ENCODE measurements at regions not wholly inside any gene's neighbourhood (a gene's known extent, or its start where the extent isn't known, plus 50 kb on each side); places are given as distances from the start of the nearest gene placed in this dataset.

- no peak overlapping the region for H3K4me3 Mint-ChIP-seq
- H4K20me1 ChIP-seq (ENCODE audit: low read depth): no peaks in the 10 kb centered on the region
- H2AFZ ChIP-seq (replicated peaks): no peak overlapping the region
- no peaks in the 10 kb centered on the region for H3K36me3 ChIP-seq
- H3F3A ChIP-seq (ENCODE audit: low read depth): no peaks in the 10 kb centered on the region
- peaks cover 10% of the 10 kb centered on the region for H3K4me1 ChIP-seq
- H3K9me3 Mint-ChIP-seq: peaks cover 15% of the 10 kb centered on the region
- TF ChIP-seq EZH2 (IDR thresholded peaks at IDR 0.05) (no peak), EZH2phosphoT487 (IDR thresholded peaks at IDR 0.05) (no peak), CTCF (IDR thresholded peaks at IDR 0.05) (no peak)
- peaks cover 14% of the 10 kb centered on the region for H3K4me1 Mint-ChIP-seq
- no peak overlapping the region for H3K9ac ChIP-seq
- H3K36me3 Mint-ChIP-seq: no peaks in the 10 kb centered on the region
- no peak overlapping the region for H3K27ac ChIP-seq
- peaks cover 8% of the 10 kb centered on the region for H3K27me3 Mint-ChIP-seq (ENCODE audit: insufficient read depth, low read depth)
- DNase-seq (ENCODE audit: low spot score): no peak
- H3K9me3 ChIP-seq (ENCODE audit: low read depth): no peaks in the 10 kb centered on the region
- H3K27ac Mint-ChIP-seq: no peak overlapping the region
- no peak overlapping the region for H3K4me3 ChIP-seq
- peaks cover 9% of the 10 kb centered on the region for H3K27me3 ChIP-seq
- no peaks in the 10 kb centered on the region for H3K79me2 ChIP-seq (ENCODE audit: low read depth)
- H3K4me2 ChIP-seq: no peak overlapping the region
Observed at GRCh38 chr13:111448504-111448903, 128.1 kb downstream of the TEX29 start.

- Histone ChIP-seq H3K36me3 (no peaks in the 10 kb centered on the region), H3K4me2 (no peak overlapping the region), H3K9me3 (ENCODE audit: low read depth) (no peaks in the 10 kb centered on the region), H3K4me1 (peaks cover 10% of the 10 kb centered on the region), H3K79me2 (ENCODE audit: low read depth) (no peaks in the 10 kb centered on the region), H3K27me3 (peaks cover 9% of the 10 kb centered on the region), H3K4me3 (no peak overlapping the region), H2AFZ (replicated peaks) (no peak overlapping the region), H3K9ac (no peak overlapping the region), H4K20me1 (ENCODE audit: low read depth) (no peaks in the 10 kb centered on the region), H3K27ac (no peak overlapping the region), H3F3A (ENCODE audit: low read depth) (no peaks in the 10 kb centered on the region)
- Mint-ChIP-seq H3K4me1 (peaks cover 14% of the 10 kb centered on the region), H3K4me3 (no peak overlapping the region), H3K27ac (no peak overlapping the region), H3K9me3 (peaks cover 17% of the 10 kb centered on the region), H3K27me3 (ENCODE audit: insufficient read depth, low read depth) (peaks cover 8% of the 10 kb centered on the region), H3K36me3 (no peaks in the 10 kb centered on the region)
- TF ChIP-seq EZH2 (IDR thresholded peaks at IDR 0.05): no peak
- no peak for TF ChIP-seq CTCF (IDR thresholded peaks at IDR 0.05)
- no peak for TF ChIP-seq EZH2phosphoT487 (IDR thresholded peaks at IDR 0.05)
- no peak for DNase-seq (ENCODE audit: low spot score)
Observed at GRCh38 chr13:111449041-111449440, 128.6 kb downstream of the TEX29 start.

- peaks cover 22% of the 10 kb centered on the region for H3K9me3 Mint-ChIP-seq
- no peak for DNase-seq (ENCODE audit: low spot score)
- Histone ChIP-seq H3F3A (ENCODE audit: low read depth) (no peaks in the 10 kb centered on the region), H3K36me3 (no peaks in the 10 kb centered on the region), H4K20me1 (ENCODE audit: low read depth) (no peaks in the 10 kb centered on the region), H3K79me2 (ENCODE audit: low read depth) (no peaks in the 10 kb centered on the region), H3K27ac (no peak overlapping the region), H3K4me3 (no peak overlapping the region), H3K27me3 (no peaks in the 10 kb centered on the region), H3K9ac (no peak overlapping the region), H3K4me1 (peaks cover 10% of the 10 kb centered on the region), H3K9me3 (ENCODE audit: low read depth) (no peaks in the 10 kb centered on the region), H3K4me2 (no peak overlapping the region), H2AFZ (replicated peaks) (no peak overlapping the region)
- H3K4me1 Mint-ChIP-seq: peaks cover 14% of the 10 kb centered on the region
- no peak overlapping the region for H3K27ac Mint-ChIP-seq
- H3K4me3 Mint-ChIP-seq: no peak overlapping the region
- TF ChIP-seq EZH2phosphoT487 (IDR thresholded peaks at IDR 0.05) (no peak), CTCF (IDR thresholded peaks at IDR 0.05) (no peak), EZH2 (IDR thresholded peaks at IDR 0.05) (no peak)
- H3K27me3 Mint-ChIP-seq (ENCODE audit: insufficient read depth, low read depth): peaks cover 9% of the 10 kb centered on the region
- H3K36me3 Mint-ChIP-seq: no peaks in the 10 kb centered on the region
Observed at GRCh38 chr13:111451402-111451801, 131.0 kb downstream of the TEX29 start.
